Left lung (tissue), 4 donors: ENCODE measurements at regions not wholly inside any gene's neighbourhood (a gene's known extent, or its start where the extent isn't known, plus 50 kb on each side); places are given as distances from the start of the nearest gene placed in this dataset.

ENCODE experiments used
- ATAC-seq: fragments of 200-7000 bp; cut with Tn5 transposase; one replicate; pipeline ENCODE4 v1.9.1; 2020; ENCODE audit warnings: moderate library complexity
- DNase-seq, 4 donors: peaks; one replicate each; pipeline ENCODE4 v3.0.0-alpha.2; 2013 to 2020
- H3K27ac ChIP-seq, 2 donors: fragments of 200-600 bp; sonication (generic) in 1 of 2; one replicate each; pipeline versions ENCODE4 v1.5.0 to v1.8.0; 2020 to 2021
- H3K27me3 ChIP-seq, 2 donors: fragments of 200-600 bp; sonication (generic) in 1 of 2; one replicate each; pipeline versions ENCODE4 v1.5.0 to v1.8.0; 2020 to 2021
- H3K36me3 ChIP-seq, 2 donors: fragments of 200-600 bp; sonication (generic) in 1 of 2; one replicate each; pipeline versions ENCODE4 v1.5.0 to v1.8.0; 2020 to 2021
- H3K4me1 ChIP-seq, 2 donors: fragments of 200-600 bp; one replicate each; pipeline ENCODE4 v1.8.0; 2021
- H3K4me3 ChIP-seq, 2 donors: fragments of 200-600 bp; sonication (generic) in 1 of 2; one replicate each; pipeline versions ENCODE4 v1.5.0 to v1.8.0; 2020 to 2021; ENCODE audit warnings: mild to moderate bottlenecking in 1 of 2
- H3K9me3 ChIP-seq, 2 donors: fragments of 200-600 bp; sonication (generic) in 1 of 2; one replicate each; pipeline versions ENCODE4 v1.5.0 to v1.8.0; 2020 to 2021
- CTCF ChIP-seq, 2 donors: fragments of 200-600 bp; sonication (generic) in 1 of 2; IDR thresholded peaks; one replicate each; pipeline versions ENCODE4 v1.5.0 to v1.8.0; 2021; ENCODE audit warnings: antibody characterized with exemption in 2 of 2
- intact Hi-C, 2 donors: fragments of 100-400 bp; cut with DNase I; formaldehyde crosslinking; loops; one replicate each; pipeline versions ENCODE4 v1.11.2 to v1.14.2; 2022
- donor health status: DM: no; HTN: yes; CAD: no.
- donor health status: DM: no; HTN: no; CAD: no.

- Histone ChIP-seq H3K27me3 (no peaks in the 10 kb centered on the region), H3K36me3 (no peaks in the 10 kb centered on the region), H3K4me1 (no peaks in the 10 kb centered on the region), H3K4me3 (no peak overlapping the region), H3K27ac (no peak overlapping the region), H3K9me3 (no peaks in the 10 kb centered on the region)
- intact Hi-C loops, result no loop called here
- ATAC-seq (no peak), DNase-seq (peak in 1 of 4 donors; percentile 27)
- no peak for TF ChIP-seq CTCF (IDR thresholded peaks at IDR 0.05)
These were observed 78.5 kb downstream of the TNFSF18 start for GRCh38 chr1:172972258-172972657.

GRCh38 chr1:172973424-172973823 lies 77.3 kb downstream of the TNFSF18 start:
- Histone ChIP-seq H3K4me1 (no peaks in the 10 kb centered on the region), H3K27ac (no peak overlapping the region), H3K27me3 (no peaks in the 10 kb centered on the region), H3K4me3 (no peak overlapping the region), H3K36me3 (no peaks in the 10 kb centered on the region), H3K9me3 (no peaks in the 10 kb centered on the region)
- DNase-seq (no peak), ATAC-seq (no peak)
- no peak for TF ChIP-seq CTCF (IDR thresholded peaks at IDR 0.05)
- intact Hi-C loops, result no loop called here

GRCh38 chr1:172976222-172977041 lies 74.3 kb downstream of the TNFSF18 start:
- H3K4me3 ChIP-seq, result no peak overlapping the region
- H3K4me1 ChIP-seq, result no peaks in the 10 kb centered on the region
- DNase-seq (peak in 1 of 4 donors; percentile 53), ATAC-seq (peak; percentile 88)
- H3K9me3 ChIP-seq, result no peaks in the 10 kb centered on the region
- TF ChIP-seq CTCF (IDR thresholded peaks at IDR 0.05), result no peak
- no peaks in the 10 kb centered on the region for H3K36me3 ChIP-seq
- no peaks in the 10 kb centered on the region for H3K27me3 ChIP-seq
- intact Hi-C loops, result no loop called here
- no peak overlapping the region for H3K27ac ChIP-seq

GRCh38 chr1:172977296-172978017 lies 73.3 kb downstream of the TNFSF18 start:
- TF ChIP-seq CTCF (IDR thresholded peaks at IDR 0.05), result no peak
- DNase-seq (no peak), ATAC-seq (no peak)
- H3K27me3 ChIP-seq, result no peaks in the 10 kb centered on the region
- no peaks in the 10 kb centered on the region for H3K36me3 ChIP-seq
- no peaks in the 10 kb centered on the region for H3K4me1 ChIP-seq
- H3K9me3 ChIP-seq, result no peaks in the 10 kb centered on the region
- H3K27ac ChIP-seq, result no peak overlapping the region
- intact Hi-C loops, result no loop called here
- H3K4me3 ChIP-seq, result no peak overlapping the region

GRCh38 chr1:172978595-172978994 lies 72.1 kb downstream of the TNFSF18 start:
- Histone ChIP-seq H3K27me3 (no peaks in the 10 kb centered on the region), H3K4me1 (no peaks in the 10 kb centered on the region), H3K4me3 (no peak overlapping the region), H3K9me3 (no peaks in the 10 kb centered on the region), H3K27ac (no peak overlapping the region), H3K36me3 (no peaks in the 10 kb centered on the region)
- no peak for TF ChIP-seq CTCF (IDR thresholded peaks at IDR 0.05)
- intact Hi-C loops, result no loop called here
- no peak for ATAC-seq
- DNase-seq, result no peak
